CD14-positive monocyte (primary cell): ENCODE measurements at regions not wholly inside any gene's neighbourhood (a gene's known extent, or its start where the extent isn't known, plus 50 kb on each side); places are given as distances from the start of the nearest gene placed in this dataset.
A peak's percentile ranks its signal among the peaks of the same experiment; 100 is the strongest.

Experiments used
- DNase-seq, 3 donors: peaks; one replicate each; pipeline ENCODE4 v3.0.0-alpha.2; 2011 to 2022
- H2AFZ ChIP-seq: 2 replicates; pipeline ENCODE4 v1.6.0; 2012; ENCODE audit warnings: mild to moderate bottlenecking, low read depth, low read length, inconsistent platforms; ENCODE audit not compliant: insufficient read depth, poor library complexity, severe bottlenecking
- H3K27ac ChIP-seq, 2 donors: 1 replicate in 1 of 2; 2 replicates in 1 of 2; pipeline ENCODE4 v1.5.1; 2012 to 2013; ENCODE audit warnings: low read length in 2 of 2, control low read depth in 1 of 2, inconsistent platforms in 1 of 2, low read depth in 1 of 2, mild to moderate bottlenecking in 1 of 2
- H3K27me3 ChIP-seq, 2 donors: one replicate each; pipeline versions ENCODE4 v1.6.0 to v1.6.1; 2011 to 2013; ENCODE audit warnings: low read length in 2 of 2; ENCODE audit not compliant: control insufficient read depth in 2 of 2, insufficient read depth in 2 of 2
- H3K36me3 ChIP-seq, 2 donors: replicated peaks in 1 of 2; 1 replicate in 1 of 2; 2 replicates in 1 of 2; pipeline versions ENCODE4 v1.5.1 to v1.6.1; 2012 to 2013; ENCODE audit warnings: low read length in 2 of 2, control low read depth in 1 of 2, inconsistent platforms in 1 of 2, mild to moderate bottlenecking in 1 of 2; ENCODE audit not compliant: insufficient read depth in 2 of 2, control insufficient read depth in 1 of 2
- H3K4me1 ChIP-seq, 2 donors: 1 replicate in 1 of 2; 2 replicates in 1 of 2; pipeline versions ENCODE4 v1.5.1 to v1.6.1; 2012 to 2013; ENCODE audit warnings: low read length in 2 of 2, control low read depth in 1 of 2, inconsistent platforms in 1 of 2, mild to moderate bottlenecking in 1 of 2, moderate library complexity in 1 of 2; ENCODE audit not compliant: insufficient read depth in 2 of 2, control insufficient read depth in 1 of 2
- H3K4me2 ChIP-seq: replicated peaks from 2 replicates; pipeline ENCODE3; 2012; ENCODE audit warnings: low read length, moderate library complexity, mild to moderate bottlenecking; ENCODE audit not compliant: poor library complexity, severe bottlenecking; ENCODE audit errors: extremely low read depth
- H3K4me3 ChIP-seq, 3 experiments: fragments of 200-600 bp in 1 of 3; sonication (generic) in 1 of 3; replicated peaks in 1 of 3; 1 replicate in 2 of 3; 2 replicates in 1 of 3; pipeline ENCODE4 v1.5.1; 2011 to 2013; ENCODE audit warnings: low read length in 3 of 3, mild to moderate bottlenecking in 3 of 3, control low read depth in 2 of 3, low read depth in 2 of 3, inconsistent platforms in 1 of 3, moderate library complexity in 1 of 3
- H3K79me2 ChIP-seq: 2 replicates; pipeline ENCODE4 v1.6.0; 2012; ENCODE audit warnings: mild to moderate bottlenecking, control low read depth, inconsistent platforms, low read length, moderate library complexity; ENCODE audit not compliant: insufficient read depth
- H3K9ac ChIP-seq: 2 replicates; pipeline ENCODE4 v1.6.0; 2017; ENCODE audit warnings: low read length, mild to moderate bottlenecking; ENCODE audit not compliant: insufficient read depth, poor library complexity, severe bottlenecking
- H3K9me3 ChIP-seq, 2 donors: replicated peaks in 1 of 2; 1 replicate in 1 of 2; 2 replicates in 1 of 2; pipeline versions ENCODE4 v1.5.1 to v1.6.1; 2012 to 2013; ENCODE audit warnings: low read length in 2 of 2, control low read depth in 1 of 2; ENCODE audit not compliant: control insufficient read depth in 1 of 2, insufficient read depth in 1 of 2
- H4K20me1 ChIP-seq: 2 replicates; pipeline ENCODE4 v1.6.0; 2012; ENCODE audit warnings: mild to moderate bottlenecking, low read length, control low read depth, moderate library complexity; ENCODE audit not compliant: insufficient read depth
- H3K27ac Mint-ChIP-seq, 7 donors: one replicate each; pipeline ENCODE4 v1.8.0; 2020; ENCODE audit warnings: mild to moderate bottlenecking in 7 of 7, mixed read lengths in 7 of 7, moderate library complexity in 6 of 7, inconsistent platforms in 2 of 7
- H3K27me3 Mint-ChIP-seq, 3 donors: one replicate each; pipeline ENCODE4 v1.8.0; 2021 to 2022; ENCODE audit warnings: low read depth in 3 of 3, mild to moderate bottlenecking in 3 of 3, mixed read lengths in 3 of 3, moderate library complexity in 3 of 3, inconsistent platforms in 1 of 3
- H3K36me3 Mint-ChIP-seq, 2 donors: one replicate each; pipeline ENCODE4 v1.8.0; 2020; ENCODE audit warnings: mixed read lengths in 2 of 2, inconsistent platforms in 1 of 2, mild to moderate bottlenecking in 1 of 2
- H3K4me1 Mint-ChIP-seq: one replicate; pipeline ENCODE4 v1.8.0; 2020; ENCODE audit warnings: mild to moderate bottlenecking, mixed read lengths
- H3K4me3 Mint-ChIP-seq, 2 donors: one replicate each; pipeline ENCODE4 v1.8.0; 2020; ENCODE audit warnings: mild to moderate bottlenecking in 2 of 2, mixed read lengths in 2 of 2, moderate library complexity in 1 of 2
- H3K9me3 Mint-ChIP-seq, 7 donors: one replicate each; pipeline ENCODE4 v1.8.0; 2020 to 2022; ENCODE audit warnings: mixed read lengths in 7 of 7, mild to moderate bottlenecking in 6 of 7, moderate library complexity in 6 of 7, inconsistent platforms in 2 of 7
- CTCF ChIP-seq: fragments of 200-600 bp; IDR thresholded peaks from one replicate; pipeline ENCODE4 v1.8.0; 2022; ENCODE audit warnings: antibody characterized with exemption, mild to moderate bottlenecking
- WGBS: methylation state at CpG from one replicate; pipeline ENCODE4 v1.1.5; 2013; ENCODE audit warnings: missing lambda C conversion rate; ENCODE audit not compliant: insufficient coverage; 5-methylcytosine and 5-hydroxymethylcytosine counted together
- intact Hi-C, 2 donors: fragments of 100-400 bp; cut with micrococcal nuclease; formaldehyde crosslinking; loops; one replicate each; pipeline versions ENCODE4 v1.15.0 to v1.15.1; 2023

- Mint-ChIP-seq H3K9me3 (peaks cover 0 to 7% (median 4%) of the 10 kb centered on the region in 7 donors), H3K36me3 (no peaks in the 10 kb centered on the region), H3K4me1 (no peaks in the 10 kb centered on the region), H3K4me3 (peak overlapping the region in 1 of 2 donors; percentile 22), H3K27ac (no peak overlapping the region), H3K27me3 (peaks cover 15 to 25% (median 18%) of the 10 kb centered on the region in 3 donors)
- DNase-seq, result no peak
- H3K9me3 ChIP-seq, result no peaks in the 10 kb centered on the region
- H3K36me3 ChIP-seq, result no peaks in the 10 kb centered on the region
- H3K4me1 ChIP-seq, result no peaks in the 10 kb centered on the region
- H4K20me1 ChIP-seq, result no peaks in the 10 kb centered on the region
- 12% methylated on average over 7 of the region's 16 CpGs for WGBS
- intact Hi-C loops, result no loop called here
- no peaks in the 10 kb centered on the region for H3K79me2 ChIP-seq
- H3K4me3 ChIP-seq, result no peak overlapping the region
- TF ChIP-seq CTCF, result no peak
- H3K27me3 ChIP-seq, result peaks cover 8 to 14% of the 10 kb centered on the region in 2 donors
- H2AFZ ChIP-seq, result no peak overlapping the region
- H3K27ac ChIP-seq, result no peak overlapping the region
- no peak overlapping the region for H3K4me2 ChIP-seq
- no peak overlapping the region for H3K9ac ChIP-seq
Measured at GRCh38 chr19:32104153-32104849, 241.1 kb upstream of the ZNF507 start.

GRCh38 chr19:32104850-32105235 lies 240.6 kb upstream of the ZNF507 start:
- Mint-ChIP-seq H3K4me3 (peak overlapping the region in 1 of 2 donors; percentile 22), H3K9me3 (peaks cover 0 to 7% (median 4%) of the 10 kb centered on the region in 7 donors), H3K27me3 (peaks cover 15 to 25% (median 18%) of the 10 kb centered on the region in 3 donors), H3K36me3 (no peaks in the 10 kb centered on the region), H3K4me1 (no peaks in the 10 kb centered on the region), H3K27ac (no peak overlapping the region)
- DNase-seq, result no peak
- Histone ChIP-seq H3K4me2 (no peak overlapping the region), H3K27me3 (peaks cover 8 to 14% of the 10 kb centered on the region in 2 donors), H3K9me3 (no peaks in the 10 kb centered on the region), H3K4me1 (no peaks in the 10 kb centered on the region), H4K20me1 (no peaks in the 10 kb centered on the region), H2AFZ (no peak overlapping the region), H3K36me3 (no peaks in the 10 kb centered on the region), H3K4me3 (no peak overlapping the region), H3K79me2 (no peaks in the 10 kb centered on the region), H3K9ac (no peak overlapping the region), H3K27ac (no peak overlapping the region)
- no CpG with 5 or more reads among the region's 8 CpGs for WGBS
- no peak for TF ChIP-seq CTCF
- intact Hi-C loops, result no loop called here
